ENCODE measurements at regions not wholly inside any gene's neighbourhood (a gene's known extent, or its start where the extent isn't known, plus 50 kb on each side); places are given as distances from the start of the nearest gene placed in this dataset.

- no peak for DNase-seq (ENCODE audit: low read depth, low spot score)
- Histone ChIP-seq H3K27ac (ENCODE audit: control insufficient read depth, insufficient read depth, low read length) (no peak overlapping the region), H3K9me3 (ENCODE audit: control insufficient read depth, low read depth, low read length) (peaks cover 7% of the 10 kb centered on the region), H2AFZ (ENCODE audit: control insufficient read depth, low read length) (no peak overlapping the region), H3K9me1 (ENCODE audit: control insufficient read depth, extremely low read depth, insufficient read depth, low read length) (no peaks in the 10 kb centered on the region), H3K4me3 (ENCODE audit: control insufficient read depth in 2 of 3, extremely low read depth in 1 of 3, insufficient read depth in 2 of 3, low read depth in 1 of 3, low read length in 3 of 3) (no peak overlapping the region), H3K4me2 (ENCODE audit: control insufficient read depth, extremely low read depth, insufficient read depth, low read depth, low read length) (no peak overlapping the region), H4K20me1 (ENCODE audit: control insufficient read depth, extremely low read depth, insufficient read depth, low read length) (no peaks in the 10 kb centered on the region), H3K36me3 (ENCODE audit: control insufficient read depth in 2 of 2, extremely low read depth in 1 of 2, insufficient read depth in 2 of 2, low read length in 2 of 2) (no peaks in the 10 kb centered on the region), H3K79me2 (ENCODE audit: control insufficient read depth, insufficient read depth, low read length) (no peaks in the 10 kb centered on the region), H3K27me3 (ENCODE audit: control insufficient read depth, extremely low read depth, insufficient read depth, low read length) (no peaks in the 10 kb centered on the region), H3K4me1 (ENCODE audit: control insufficient read depth, extremely low read depth, insufficient read depth, low read length) (no peaks in the 10 kb centered on the region), H3K9ac (ENCODE audit: control insufficient read depth, extremely low read depth, insufficient read depth, low read length) (no peak overlapping the region)
- no peak for FAIRE-seq
- dilution Hi-C loops (cut with MboI; ENCODE audit: extremely low pct_ligation_motif_present, low sequenced_read_pairs), result no loop called here
- no peak for TF ChIP-seq EZH2 (IDR thresholded peaks at IDR 0.05; ENCODE audit: low read length)
- TF ChIP-seq, protein P1, sequence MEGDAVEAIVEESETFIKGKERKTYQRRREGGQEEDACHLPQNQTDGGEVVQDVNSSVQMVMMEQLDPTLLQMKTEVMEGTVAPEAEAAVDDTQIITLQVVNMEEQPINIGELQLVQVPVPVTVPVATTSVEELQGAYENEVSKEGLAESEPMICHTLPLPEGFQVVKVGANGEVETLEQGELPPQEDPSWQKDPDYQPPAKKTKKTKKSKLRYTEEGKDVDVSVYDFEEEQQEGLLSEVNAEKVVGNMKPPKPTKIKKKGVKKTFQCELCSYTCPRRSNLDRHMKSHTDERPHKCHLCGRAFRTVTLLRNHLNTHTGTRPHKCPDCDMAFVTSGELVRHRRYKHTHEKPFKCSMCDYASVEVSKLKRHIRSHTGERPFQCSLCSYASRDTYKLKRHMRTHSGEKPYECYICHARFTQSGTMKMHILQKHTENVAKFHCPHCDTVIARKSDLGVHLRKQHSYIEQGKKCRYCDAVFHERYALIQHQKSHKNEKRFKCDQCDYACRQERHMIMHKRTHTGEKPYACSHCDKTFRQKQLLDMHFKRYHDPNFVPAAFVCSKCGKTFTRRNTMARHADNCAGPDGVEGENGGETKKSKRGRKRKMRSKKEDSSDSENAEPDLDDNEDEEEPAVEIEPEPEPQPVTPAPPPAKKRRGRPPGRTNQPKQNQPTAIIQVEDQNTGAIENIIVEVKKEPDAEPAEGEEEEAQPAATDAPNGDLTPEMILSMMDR (optimal IDR thresholded peaks at IDR 0.05 in 1 of 3, IDR thresholded peaks at IDR 0.05 in 1 of 3, conservative IDR thresholded peaks at IDR 0.05 in 1 of 3; ENCODE audit: extremely low read depth in 1 of 3, insufficient read depth in 2 of 3, low read length in 3 of 3), result no peak
Observed at GRCh38 chr1:229808272-229808671, 182.2 kb downstream of the URB2 start.

- Histone ChIP-seq H3K4me3 (ENCODE audit: control insufficient read depth in 2 of 3, extremely low read depth in 1 of 3, insufficient read depth in 2 of 3, low read depth in 1 of 3, low read length in 3 of 3) (no peak overlapping the region), H3K9ac (ENCODE audit: control insufficient read depth, extremely low read depth, insufficient read depth, low read length) (no peak overlapping the region), H3K9me1 (ENCODE audit: control insufficient read depth, extremely low read depth, insufficient read depth, low read length) (no peaks in the 10 kb centered on the region), H3K4me1 (ENCODE audit: control insufficient read depth, extremely low read depth, insufficient read depth, low read length) (no peaks in the 10 kb centered on the region), H3K27me3 (ENCODE audit: control insufficient read depth, extremely low read depth, insufficient read depth, low read length) (peaks cover 4% of the 10 kb centered on the region), H3K9me3 (ENCODE audit: control insufficient read depth, low read depth, low read length) (peaks cover 5% of the 10 kb centered on the region), H3K4me2 (ENCODE audit: control insufficient read depth, extremely low read depth, insufficient read depth, low read depth, low read length) (no peak overlapping the region), H3K27ac (ENCODE audit: control insufficient read depth, insufficient read depth, low read length) (no peak overlapping the region), H2AFZ (ENCODE audit: control insufficient read depth, low read length) (no peak overlapping the region), H3K36me3 (ENCODE audit: control insufficient read depth in 2 of 2, extremely low read depth in 1 of 2, insufficient read depth in 2 of 2, low read length in 2 of 2) (no peaks in the 10 kb centered on the region), H4K20me1 (ENCODE audit: control insufficient read depth, extremely low read depth, insufficient read depth, low read length) (no peaks in the 10 kb centered on the region), H3K79me2 (ENCODE audit: control insufficient read depth, insufficient read depth, low read length) (no peaks in the 10 kb centered on the region)
- no peak for DNase-seq (ENCODE audit: low read depth, low spot score)
- FAIRE-seq, result no peak
- TF ChIP-seq EZH2 (IDR thresholded peaks at IDR 0.05; ENCODE audit: low read length), result no peak
- TF ChIP-seq, protein P1 (optimal IDR thresholded peaks at IDR 0.05 in 1 of 3, IDR thresholded peaks at IDR 0.05 in 1 of 3, conservative IDR thresholded peaks at IDR 0.05 in 1 of 3; ENCODE audit: extremely low read depth in 1 of 3, insufficient read depth in 2 of 3, low read length in 3 of 3), result no peak
- dilution Hi-C loops (cut with MboI; ENCODE audit: extremely low pct_ligation_motif_present, low sequenced_read_pairs), result no loop called here
Observed at GRCh38 chr1:229810140-229810539, 184.1 kb downstream of the URB2 start.

Data from keratinocyte (primary cell).